Stimulated activated naive CD8-positive, alpha-beta T cell treated with anti-CD3 and anti-CD28 coated beads, Interleukin-15, Interleukin-2, amounts not matched to agents 100 U/mL and 50 U/mL, for 24 hours (primary cell): ENCODE measurements at regions not wholly inside any gene's neighbourhood (a gene's known extent, or its start where the extent isn't known, plus 50 kb on each side); places are given as distances from the start of the nearest gene placed in this dataset.
"Not testable (repeated sequence)": the region's sequence is repeated elsewhere in the genome, so short reads cannot be mapped to it uniquely, and the experiment has no call there.

Experiments used
- ATAC-seq: fragments of 150-1000 bp; cut with Tn5 transposase; one replicate; pipeline ENCODE4 v1.10.0; 2021
- DNase-seq: peaks from one replicate; pipeline ENCODE4 v3.0.0; 2021

DNA sequence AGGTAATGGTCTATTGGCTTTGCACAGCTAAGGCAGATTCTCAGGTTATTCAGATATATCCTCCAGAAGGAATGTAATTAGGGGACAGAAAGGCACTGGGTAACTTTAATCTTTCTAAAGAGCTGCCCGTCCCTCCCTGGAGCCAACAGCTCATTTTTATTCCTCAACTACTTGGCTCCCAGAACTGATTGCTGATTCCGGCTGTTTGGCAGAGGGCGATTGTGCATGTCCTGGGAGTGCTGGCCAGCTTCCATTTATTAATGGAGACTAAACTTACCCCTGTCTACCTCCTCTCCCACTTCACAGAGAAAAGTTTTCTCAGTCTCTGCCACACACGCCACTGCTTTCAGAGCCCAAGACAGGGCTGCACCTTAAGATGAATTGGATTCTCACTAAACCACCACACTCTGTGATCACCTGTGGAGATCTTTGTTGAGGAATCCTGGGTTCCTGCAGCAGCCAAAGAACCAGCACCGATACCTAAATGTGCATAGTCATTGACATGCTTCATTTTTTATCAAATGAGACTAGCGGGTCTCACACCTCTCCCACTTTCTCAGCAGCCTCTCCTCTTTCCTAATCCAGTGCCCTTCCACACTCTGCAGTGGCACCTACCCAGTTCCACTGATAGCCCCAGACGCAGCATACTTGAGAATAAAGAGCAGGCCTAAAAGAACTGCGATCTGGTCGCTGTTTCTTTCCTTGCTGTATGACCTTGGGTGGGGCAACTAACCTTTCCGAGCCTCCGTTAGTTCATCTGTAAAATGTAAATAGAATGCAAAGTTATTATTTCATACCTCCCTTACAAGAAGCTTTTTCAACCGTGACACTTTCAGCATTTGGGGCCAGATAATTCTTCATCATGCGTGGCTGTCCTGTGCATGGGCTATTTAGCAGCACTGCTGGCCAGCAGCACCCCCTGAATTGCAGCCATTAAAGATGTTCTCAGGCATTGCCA lies 648.7 kb downstream of the UQCRFS1 start:
- no peak for DNase-seq
- ATAC-seq = no peak

DNA sequence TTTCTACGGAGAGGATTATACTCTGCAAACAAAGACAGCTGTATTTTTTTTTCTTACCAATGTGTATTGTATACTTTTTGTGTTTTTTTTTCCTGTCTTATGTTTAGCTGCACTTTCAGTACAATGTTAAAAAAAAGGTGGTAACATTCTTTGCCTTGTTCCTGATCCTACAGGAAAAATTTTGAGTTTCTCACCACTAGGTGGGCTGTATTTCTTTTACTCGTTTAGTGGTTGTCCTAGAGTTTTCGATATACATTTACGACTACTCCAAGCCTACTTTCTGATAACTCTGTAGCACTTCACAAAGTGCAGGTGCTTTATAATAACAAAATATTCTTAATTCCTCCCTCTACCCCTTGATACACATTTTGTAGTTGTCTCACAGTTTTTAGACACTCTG lies 652.2 kb downstream of the UQCRFS1 start:
- DNase-seq = no peak
- no peak for ATAC-seq

DNA sequence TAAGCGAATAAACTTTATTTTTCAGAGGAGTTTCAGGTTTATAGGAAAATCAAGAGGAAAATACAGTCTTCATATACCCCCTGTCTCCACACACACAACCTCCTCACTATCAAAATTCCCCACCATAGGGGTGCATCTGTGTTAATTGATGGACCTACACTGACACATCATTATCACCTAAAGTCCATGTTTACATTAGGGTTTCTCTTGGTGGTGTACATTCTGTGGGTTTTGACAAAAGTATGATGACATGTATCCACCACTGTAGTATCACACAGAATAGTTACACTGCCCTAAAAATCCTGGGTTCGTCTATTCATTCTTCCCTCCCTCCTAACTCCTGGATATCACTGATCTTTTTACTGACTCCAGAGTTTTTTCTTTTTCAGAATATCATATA lies 654.2 kb downstream of the UQCRFS1 start:
- DNase-seq = no peak
- no peak for ATAC-seq

DNA sequence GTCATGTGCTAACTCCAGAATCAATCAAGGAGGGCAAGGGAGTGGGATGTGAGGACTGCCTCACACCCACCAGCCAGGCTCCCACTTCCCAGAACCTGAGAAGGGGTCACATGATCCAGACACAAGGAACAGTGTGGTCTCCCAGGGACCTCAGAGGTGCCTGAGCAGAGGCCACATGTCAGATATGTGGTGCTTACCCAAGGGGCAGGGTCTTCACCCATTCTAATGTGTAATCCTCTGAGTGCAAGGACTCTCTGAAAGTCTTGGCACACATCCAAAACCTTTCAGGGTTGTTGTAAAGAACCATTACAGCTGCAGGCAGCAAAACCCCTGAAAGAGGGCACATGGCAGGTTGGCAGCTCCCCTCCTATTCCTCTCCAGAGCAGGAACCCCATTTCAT lies 656.6 kb downstream of the UQCRFS1 start:
- no peak for ATAC-seq

DNA sequence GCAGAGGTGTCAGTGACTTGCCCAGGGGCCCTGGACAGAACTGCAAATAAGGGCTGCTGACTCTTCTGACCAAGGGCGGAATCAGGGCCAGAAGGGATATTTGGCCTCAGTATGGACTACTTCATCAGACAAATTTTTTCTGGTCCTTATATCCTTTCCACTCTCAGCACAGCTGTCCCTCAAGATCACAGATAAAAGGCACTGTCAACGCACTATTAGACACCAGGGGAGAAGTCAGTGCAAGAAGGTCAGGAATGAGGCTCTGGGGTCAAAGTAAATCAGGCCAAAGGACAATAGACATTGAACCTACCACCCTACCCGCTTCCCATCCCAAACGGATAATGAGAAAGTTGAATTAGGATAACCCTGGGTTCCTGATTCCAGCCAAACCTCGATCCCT lies 657.6 kb downstream of the UQCRFS1 start:
- ATAC-seq = no peak
- DNase-seq = no peak

More for the DNA sequence above, 656.6 kb downstream of the UQCRFS1 start:
- no peak for DNase-seq

DNA sequence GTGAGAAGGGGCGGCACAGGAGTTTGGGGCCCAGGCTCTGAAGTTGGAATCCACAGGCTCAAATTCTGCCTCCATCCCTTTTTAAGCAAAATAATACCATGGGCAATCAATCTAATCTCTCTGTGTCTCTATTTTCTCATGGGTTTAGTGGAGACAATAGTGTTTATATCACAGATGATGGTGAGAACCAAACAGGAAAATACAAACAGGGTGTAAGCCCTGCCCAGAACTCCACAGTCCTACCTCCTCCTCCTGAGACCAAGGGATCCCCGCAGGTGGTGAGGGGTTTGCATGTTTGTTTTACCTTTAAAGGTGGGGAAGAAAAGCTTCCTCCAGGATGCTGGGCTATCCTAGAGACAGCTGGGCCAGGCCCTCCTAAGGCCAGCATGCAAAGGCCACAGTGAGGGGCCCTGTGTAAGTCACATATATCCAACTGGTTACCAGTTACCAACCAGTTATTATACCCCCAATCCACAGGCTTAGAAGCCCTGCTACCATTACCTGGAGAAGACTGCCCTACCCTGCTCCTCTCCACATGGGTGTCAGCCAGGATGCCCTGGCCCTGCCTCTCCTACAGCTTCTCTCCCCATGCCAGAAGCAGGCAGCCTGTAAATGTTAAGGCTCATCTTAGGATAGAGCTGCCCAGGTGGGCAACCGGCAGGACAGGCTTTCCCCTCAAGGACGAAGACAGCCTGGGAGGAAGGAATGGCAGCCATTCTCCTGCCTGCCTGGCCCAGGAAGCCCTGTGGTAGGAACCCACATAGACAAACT lies 658.4 kb downstream of the UQCRFS1 start:
- ATAC-seq (peak; percentile 22), DNase-seq (no peak)

DNA sequence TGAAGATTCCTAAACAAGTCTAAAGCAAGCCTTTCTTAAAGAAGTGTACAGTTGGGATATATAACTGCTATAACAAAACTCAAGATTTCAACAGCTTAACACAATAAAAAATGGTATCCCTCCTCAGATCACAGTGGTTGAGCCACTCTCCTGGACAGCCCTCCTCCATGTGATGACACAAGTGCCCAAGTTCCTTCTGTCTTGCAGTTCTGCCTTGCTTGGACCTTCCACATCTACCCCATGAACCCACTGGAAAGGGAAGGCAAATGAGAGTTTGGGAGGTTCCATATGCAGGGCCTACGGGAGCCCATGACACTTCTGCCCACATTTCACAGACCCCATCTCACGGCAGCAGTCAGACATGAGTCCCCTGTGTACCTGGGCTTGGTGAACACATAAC lies 659.2 kb downstream of the UQCRFS1 start:
- no peak for DNase-seq
- no peak for ATAC-seq

DNA sequence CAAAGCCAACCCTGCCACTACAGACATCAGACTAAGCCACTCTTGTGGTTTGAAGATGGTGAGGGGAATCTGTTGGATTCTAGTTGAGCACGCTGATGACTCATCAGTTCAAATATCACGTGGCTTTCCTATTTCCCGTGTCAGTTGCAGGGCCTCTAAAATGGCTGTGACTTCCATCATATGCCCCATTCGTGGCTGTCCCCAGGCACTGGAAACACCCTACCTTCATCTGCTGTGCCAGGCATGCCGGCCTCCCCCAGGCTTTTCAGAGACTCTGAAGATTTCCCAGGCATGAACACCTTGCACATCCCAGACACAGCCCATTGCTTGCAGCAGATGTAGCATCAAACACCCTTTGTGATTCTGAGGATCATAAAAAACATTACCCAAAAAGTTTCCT lies 659.9 kb downstream of the UQCRFS1 start:
- ATAC-seq (peak; percentile 47), DNase-seq (no peak)

DNA sequence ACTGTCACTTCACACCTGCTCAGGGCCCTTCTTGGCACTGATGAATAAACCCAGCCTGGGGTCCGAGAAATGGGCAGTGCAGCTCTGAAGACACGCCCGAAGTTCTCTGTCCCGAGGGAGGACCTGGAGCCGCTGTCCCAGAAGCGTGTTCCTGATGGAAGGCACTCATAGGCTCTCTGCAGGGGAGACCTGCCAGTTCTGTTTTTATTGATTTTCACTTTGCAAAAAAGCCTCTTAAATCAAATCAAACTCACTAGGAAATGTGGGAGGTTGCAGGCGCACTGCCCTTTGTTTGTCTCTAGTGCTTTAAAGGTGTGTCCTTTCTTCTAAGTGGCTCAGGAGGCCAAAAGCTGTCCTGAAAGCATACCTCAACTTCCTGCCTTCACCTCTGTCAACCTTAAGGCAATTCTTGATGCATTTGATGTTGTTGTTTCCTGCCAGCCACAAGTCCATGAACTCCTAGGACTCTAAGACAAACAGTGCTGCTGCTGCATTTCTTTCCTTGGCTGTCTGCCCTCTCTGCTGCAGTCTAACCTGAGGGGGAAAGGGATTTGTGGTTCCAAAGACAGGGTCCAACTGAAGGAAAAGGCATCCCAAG lies 663.2 kb downstream of the UQCRFS1 start:
- ATAC-seq (no peak), DNase-seq (no peak)

DNA sequence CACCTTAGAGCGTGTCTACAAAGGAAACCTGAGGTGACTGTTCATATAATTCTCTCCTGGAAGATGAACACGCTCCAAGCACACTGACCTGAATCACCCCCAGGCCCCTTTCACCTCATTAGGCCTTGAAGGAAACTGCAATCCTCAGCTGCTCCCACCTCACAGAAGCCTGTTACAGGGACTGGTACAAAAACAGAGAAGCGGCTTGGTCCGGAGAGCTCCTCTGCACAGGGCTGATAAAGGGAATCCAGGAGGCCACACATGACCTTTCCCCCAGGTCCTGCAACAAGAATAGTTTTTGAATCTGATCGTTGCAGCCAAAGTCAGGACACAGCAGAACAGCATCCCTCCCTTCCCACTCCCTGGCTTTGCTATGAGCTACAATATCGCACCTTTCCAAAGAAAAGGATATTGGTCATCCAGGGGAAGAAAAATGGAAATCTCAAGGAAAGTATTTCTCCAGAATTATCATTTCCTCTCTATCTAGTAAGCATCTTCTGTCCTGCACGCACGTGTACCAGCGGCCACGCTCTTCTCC lies 666.7 kb downstream of the UQCRFS1 start:
- ATAC-seq = no peak
- no peak for DNase-seq

DNA sequence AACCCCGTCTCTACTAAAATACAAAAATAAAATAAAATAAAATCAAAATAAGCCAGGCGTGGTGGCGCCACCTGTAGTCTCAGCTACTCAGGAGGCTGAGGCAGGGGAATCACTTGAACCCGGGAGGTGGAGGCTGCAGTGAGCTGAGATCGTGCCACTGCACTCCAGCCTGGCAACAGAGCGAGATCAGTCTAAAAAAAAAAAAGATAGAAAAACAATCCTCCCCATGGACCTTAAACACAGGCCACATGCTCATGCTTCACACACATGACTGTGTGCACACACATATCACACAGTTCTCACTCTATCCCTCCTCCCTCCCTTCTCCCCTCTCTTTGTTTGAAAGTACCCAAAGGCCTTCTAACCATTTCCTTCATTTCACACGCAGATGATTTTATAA lies 667.6 kb downstream of the UQCRFS1 start:
- not testable (repeated sequence) for ATAC-seq, DNase-seq

DNA sequence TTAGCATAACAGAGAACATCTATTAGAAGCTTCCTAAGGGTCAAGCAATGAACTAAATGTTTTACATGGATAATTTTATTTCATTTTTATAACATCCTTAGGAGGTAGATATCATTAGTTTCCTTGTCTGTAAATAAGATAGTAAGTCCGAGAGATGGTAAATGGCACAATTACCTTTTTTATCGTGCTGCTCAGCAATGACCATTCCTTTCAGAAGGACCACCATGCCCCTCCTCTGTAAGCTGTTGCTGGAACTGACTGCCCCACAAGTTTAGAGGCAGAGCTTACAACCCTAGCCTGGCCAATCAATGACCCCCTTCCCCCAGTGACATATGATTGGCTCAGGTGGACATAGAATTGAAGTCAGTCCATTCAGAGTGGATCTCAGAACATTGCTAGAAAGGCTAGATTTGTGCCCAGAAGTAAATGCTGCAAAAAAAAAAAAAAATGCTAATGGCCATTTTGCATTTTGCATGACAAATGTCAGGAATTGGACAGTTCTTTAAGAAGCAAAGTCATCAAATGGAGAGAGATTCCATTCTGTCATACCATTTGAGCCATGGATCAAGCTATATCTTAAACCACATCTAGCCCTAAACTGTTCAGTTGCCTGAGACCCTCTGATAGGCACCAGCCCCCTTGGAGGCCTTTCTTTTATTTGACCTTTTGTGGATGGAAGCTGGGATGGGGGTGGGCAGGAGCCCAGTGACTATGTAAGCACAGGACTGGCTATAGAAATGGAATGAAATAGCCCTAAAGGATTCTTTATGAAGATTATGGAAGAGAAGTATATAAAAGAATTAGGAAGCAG lies 668.3 kb downstream of the UQCRFS1 start:
- no peak for DNase-seq
- ATAC-seq = no peak

DNA sequence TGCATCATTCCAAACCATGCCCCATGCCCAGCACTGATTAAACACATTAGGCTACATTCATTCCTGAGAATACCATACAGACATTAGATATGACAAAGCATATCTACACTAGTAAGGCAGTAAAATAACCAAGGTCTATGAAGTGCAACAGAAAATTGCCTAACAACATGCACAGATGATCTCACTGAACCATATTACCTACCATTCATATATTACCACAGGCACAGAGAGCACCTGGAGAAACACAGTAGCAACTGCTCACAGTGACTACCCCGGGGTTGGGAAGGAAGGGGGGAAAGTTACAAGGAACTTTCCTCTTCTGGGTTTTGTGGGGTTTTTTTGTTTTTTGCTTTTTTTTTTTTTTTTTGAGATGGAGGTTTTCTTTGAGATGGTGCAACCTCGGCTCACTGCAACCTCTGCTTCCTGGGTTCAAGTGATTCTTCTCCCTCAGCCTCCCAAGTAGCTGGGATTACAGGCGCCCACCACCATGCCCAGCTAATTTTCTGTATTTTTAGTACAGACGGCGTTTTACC lies 669.6 kb downstream of the UQCRFS1 start:
- ATAC-seq (no peak), DNase-seq (no peak)

DNA sequence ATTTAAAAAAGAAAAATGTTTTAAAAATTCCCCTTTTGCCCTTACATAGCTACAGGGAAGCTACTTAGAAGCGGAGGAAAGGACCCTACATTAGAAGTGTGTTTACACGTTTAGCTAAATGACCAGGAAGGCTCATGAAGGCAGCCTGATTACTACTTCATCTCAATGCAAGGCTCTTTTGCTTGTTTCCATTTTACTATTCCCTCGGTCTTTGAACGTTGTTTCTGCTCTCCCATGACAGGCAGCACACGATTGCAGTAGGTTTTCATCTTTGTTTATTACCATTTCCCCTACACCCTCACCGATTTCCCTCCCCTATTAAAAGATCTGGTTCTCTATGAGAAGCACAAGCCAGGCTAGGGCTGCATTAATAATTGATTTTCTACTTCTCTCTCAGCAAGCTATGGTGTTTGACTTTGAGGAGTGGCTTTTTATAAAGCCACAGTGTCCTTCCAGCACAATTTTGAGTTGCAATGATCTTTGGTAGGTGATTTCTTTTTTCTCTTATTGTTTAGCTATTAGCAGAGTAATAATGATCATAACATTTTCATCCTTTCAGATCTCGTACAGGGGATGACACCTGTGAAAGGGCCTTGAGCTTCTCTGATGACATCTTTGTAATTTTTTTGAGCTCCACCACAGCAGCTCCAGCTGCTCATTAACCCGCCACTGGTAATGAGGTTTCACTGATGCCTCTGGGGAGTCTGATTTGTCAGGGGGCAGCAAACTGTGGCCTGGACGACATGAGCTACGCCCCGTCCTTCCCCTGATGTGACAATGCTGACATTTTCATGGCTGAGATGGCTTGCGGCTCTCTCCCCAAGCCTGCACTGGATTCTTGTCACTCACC lies 670.3 kb downstream of the UQCRFS1 start:
- ATAC-seq (peak; percentile 6), DNase-seq (no peak)

DNA sequence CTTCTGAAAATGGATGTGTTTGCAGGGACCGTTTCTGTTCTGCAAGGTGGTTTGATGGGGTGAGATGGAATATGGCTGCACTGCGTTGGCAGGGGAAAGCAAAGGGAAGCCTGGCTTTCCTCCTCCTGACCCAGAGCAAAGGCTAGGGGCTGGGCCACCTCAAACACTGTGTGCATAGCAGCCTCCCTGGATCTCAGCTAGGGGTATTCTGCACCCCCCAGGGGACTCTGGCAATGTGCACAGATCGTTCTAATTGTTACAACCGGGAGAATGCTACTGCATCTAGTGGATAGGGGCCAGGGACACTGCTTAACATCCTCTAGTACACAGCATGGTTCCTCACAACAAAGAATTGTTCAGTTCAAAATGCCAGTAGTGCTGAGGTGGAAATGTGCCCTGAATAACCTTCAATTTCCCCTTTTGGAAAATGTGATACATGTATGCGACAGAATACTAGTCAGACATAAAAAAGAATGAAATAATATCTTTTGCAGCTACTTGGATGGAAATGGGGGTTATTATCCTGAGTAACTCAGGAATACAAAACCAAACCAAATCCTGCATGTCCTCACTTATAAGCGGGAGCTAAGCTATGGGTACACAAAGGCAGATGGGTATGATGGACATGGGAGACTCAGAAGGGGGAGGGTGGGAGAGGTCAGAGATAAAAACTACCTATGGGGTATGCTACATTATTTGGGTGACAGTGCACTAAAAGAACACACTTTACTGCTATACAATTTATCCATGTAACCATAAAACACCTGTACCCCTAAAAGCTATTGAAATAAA lies 671.2 kb downstream of the UQCRFS1 start:
- ATAC-seq = peak; percentile 28
- no peak for DNase-seq

DNA sequence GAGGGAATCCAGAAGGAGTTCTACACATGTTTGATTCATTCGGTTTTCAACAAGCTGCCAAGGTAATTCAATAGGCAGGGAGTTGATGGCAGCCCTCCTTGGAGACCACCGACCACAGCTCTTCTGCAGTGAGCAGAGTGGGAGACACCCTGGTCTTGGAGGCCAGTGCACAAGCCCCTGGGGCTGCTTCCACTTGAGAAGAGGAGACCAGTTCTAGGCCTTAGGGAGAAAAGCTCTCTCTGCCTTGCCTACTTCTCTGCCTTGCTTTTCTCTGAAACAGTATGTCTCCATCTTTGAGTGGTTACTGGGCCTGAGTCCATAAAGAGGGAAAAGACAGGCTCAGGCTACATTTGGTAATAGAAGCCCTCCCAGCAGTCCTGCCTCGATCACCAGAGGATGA lies 671.9 kb downstream of the UQCRFS1 start:
- DNase-seq (no peak), ATAC-seq (no peak)

DNA sequence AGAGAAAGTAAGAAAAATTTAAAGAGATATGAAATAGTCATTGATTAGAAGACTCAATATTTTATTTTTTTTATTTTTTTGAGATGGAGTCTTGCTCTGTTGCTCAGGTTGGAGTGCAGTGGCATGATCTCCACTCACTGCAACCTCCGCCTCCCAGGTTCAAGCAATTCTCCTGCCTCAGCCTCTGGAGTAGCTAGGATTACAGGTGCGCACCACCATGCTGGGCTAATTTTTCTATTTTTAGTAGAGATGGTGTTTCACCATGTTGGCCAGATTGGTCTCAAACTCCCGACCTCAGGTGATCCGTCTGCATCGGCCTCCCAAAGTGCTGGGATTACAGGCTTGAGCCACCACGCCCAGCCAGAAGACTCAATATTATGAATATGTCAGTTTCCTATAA lies 672.6 kb downstream of the UQCRFS1 start:
- ATAC-seq = not testable (repeated sequence)

DNA sequence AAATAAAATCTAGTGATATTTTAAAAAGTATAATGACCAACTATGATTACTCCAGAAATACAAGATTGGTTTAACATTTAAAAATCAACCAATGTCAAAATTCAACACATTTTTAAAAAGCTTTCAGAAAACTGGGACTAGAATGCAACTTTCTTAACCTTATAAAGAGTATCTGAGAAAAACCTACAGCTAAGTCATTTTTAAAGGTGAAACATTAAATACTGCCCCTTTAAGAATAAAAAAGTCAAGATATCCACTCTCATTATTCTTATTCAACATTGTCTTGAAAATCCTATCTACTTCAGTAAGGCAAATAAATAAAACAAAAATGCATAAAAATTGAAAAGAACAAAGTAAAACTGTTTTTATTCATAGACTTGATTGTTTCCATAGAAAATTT lies 673.2 kb downstream of the UQCRFS1 start:
- ATAC-seq (no peak), DNase-seq (no peak)

More for the DNA sequence above, 672.6 kb downstream of the UQCRFS1 start:
- DNase-seq = not testable (repeated sequence)

DNA sequence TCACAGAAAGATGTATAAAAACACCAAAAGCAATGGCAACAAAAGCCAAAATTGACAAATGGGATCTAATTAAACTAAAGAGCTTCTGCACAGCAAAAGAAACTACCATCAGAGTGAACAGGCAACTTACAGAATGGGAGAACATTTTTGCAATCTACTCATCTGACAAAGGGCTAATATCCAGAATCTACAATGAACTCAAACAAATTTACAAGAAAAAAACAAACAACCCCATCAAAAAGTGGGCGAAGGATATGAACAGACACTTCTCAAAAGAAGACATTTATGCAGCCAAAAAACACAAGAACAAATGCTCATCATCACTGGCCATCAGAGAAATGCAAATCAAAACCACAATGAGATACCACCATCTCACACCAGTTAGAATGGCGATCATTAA lies 674.4 kb downstream of the UQCRFS1 start:
- not testable (repeated sequence) for DNase-seq, ATAC-seq

DNA sequence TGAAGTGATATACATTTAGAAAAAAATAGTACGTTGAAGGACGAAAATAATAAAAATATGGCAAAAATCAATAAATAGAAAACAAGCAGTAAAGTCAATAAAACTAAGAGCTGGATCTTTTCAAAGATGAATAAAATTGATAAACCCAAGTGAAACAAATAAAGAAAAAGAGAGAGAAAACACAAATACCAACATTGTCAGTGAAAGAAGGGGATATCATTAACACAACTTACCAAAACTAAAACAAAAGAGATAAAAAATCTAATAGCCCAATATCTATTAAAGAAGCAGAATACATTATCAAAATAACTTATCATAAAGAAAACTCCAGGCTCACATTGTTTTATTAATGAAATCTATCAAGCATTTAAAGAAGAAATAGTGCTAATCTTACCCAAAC lies 675.1 kb downstream of the UQCRFS1 start:
- ATAC-seq (no peak), DNase-seq (no peak)
